ENCODE measurements at regions not wholly inside any gene's neighbourhood (a gene's known extent, or its start where the extent isn't known, plus 50 kb on each side); places are given as distances from the start of the nearest gene placed in this dataset.

DNA sequence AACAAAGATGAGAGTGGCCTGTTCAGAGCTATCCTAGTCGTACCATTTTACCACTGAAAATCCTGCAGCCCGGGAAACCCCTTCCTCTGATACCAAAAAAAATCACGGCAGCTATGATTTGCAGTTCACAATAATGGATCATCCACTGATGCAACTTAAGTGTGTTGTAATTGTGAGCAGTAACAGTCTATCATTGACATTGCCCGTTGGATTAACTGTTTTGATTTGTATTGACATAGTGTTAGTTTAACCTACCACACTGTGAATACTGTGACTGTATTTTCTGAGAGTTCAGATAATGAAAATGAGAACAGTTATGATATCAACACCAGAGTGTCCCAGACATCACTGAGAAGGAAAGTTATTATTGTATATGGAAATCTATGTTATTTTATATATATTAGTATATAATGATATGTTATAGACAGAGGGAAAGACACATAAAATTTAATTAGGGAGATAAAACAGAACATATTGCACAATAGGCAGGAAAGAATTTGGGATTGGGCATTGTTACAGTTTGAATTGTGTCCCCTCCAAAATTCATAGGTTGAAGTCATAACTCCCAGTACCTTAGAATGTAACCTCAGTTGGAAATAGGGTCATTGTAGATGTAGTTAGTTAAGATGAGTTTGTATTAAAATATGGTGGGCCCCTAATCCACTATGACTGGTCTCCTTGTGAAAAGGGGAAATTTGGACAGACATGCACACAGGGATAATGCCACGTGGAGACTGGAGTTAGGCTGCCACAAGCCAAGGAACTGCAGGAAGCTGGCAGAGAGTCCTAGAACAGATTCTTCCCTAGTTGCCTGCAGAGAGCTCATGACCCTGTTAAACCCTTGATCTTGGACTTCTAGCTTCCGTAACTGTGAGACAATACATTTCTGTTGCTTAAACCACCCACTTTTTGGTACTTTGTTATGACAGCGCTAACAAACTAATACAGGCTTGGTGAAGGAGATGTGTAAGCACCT is 54.4 kb downstream of the TLCD4 start:
- TF ChIP-seq TP53 (CRISPR knock-in tag; IDR thresholded peaks at IDR 0.05) (no peak), HDAC2 (IDR thresholded peaks at IDR 0.05) (no peak), EP300 (IDR thresholded peaks at IDR 0.05) (no peak), RFX5 (IDR thresholded peaks at IDR 0.05) (no peak), CHD4 (IDR thresholded peaks at IDR 0.05; ENCODE audit: borderline replicate concordance) (no peak), MAZ (IDR thresholded peaks at IDR 0.05; ENCODE audit: borderline replicate concordance, low read depth, low read length) (no peak)
- TF ChIP-seq, protein P1, sequence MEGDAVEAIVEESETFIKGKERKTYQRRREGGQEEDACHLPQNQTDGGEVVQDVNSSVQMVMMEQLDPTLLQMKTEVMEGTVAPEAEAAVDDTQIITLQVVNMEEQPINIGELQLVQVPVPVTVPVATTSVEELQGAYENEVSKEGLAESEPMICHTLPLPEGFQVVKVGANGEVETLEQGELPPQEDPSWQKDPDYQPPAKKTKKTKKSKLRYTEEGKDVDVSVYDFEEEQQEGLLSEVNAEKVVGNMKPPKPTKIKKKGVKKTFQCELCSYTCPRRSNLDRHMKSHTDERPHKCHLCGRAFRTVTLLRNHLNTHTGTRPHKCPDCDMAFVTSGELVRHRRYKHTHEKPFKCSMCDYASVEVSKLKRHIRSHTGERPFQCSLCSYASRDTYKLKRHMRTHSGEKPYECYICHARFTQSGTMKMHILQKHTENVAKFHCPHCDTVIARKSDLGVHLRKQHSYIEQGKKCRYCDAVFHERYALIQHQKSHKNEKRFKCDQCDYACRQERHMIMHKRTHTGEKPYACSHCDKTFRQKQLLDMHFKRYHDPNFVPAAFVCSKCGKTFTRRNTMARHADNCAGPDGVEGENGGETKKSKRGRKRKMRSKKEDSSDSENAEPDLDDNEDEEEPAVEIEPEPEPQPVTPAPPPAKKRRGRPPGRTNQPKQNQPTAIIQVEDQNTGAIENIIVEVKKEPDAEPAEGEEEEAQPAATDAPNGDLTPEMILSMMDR (IDR thresholded peaks at IDR 0.05), result no peak
- TF ChIP-seq, protein P2, sequence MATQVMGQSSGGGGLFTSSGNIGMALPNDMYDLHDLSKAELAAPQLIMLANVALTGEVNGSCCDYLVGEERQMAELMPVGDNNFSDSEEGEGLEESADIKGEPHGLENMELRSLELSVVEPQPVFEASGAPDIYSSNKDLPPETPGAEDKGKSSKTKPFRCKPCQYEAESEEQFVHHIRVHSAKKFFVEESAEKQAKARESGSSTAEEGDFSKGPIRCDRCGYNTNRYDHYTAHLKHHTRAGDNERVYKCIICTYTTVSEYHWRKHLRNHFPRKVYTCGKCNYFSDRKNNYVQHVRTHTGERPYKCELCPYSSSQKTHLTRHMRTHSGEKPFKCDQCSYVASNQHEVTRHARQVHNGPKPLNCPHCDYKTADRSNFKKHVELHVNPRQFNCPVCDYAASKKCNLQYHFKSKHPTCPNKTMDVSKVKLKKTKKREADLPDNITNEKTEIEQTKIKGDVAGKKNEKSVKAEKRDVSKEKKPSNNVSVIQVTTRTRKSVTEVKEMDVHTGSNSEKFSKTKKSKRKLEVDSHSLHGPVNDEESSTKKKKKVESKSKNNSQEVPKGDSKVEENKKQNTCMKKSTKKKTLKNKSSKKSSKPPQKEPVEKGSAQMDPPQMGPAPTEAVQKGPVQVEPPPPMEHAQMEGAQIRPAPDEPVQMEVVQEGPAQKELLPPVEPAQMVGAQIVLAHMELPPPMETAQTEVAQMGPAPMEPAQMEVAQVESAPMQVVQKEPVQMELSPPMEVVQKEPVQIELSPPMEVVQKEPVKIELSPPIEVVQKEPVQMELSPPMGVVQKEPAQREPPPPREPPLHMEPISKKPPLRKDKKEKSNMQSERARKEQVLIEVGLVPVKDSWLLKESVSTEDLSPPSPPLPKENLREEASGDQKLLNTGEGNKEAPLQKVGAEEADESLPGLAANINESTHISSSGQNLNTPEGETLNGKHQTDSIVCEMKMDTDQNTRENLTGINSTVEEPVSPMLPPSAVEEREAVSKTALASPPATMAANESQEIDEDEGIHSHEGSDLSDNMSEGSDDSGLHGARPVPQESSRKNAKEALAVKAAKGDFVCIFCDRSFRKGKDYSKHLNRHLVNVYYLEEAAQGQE (IDR thresholded peaks at IDR 0.05), result no peak
